Activated naive CD4-positive, alpha-beta T cell treated with anti-CD3 and anti-CD28 coated beads for 36 hours (primary cell): ENCODE measurements at regions not wholly inside any gene's neighbourhood (a gene's known extent, or its start where the extent isn't known, plus 50 kb on each side); places are given as distances from the start of the nearest gene placed in this dataset.

ENCODE experiments used
- CTCF ChIA-PET: fragments of 350-600 bp; sonication (Branson Sonifier 250); formaldehyde crosslinking; loops from one replicate; lab custom pipeline; 2021; ENCODE audit warnings: antibody characterized with exemption; lab: Charles Lee
- DNase-seq: peaks from one replicate; pipeline ENCODE4 v3.0.0-alpha.2; 2020
- H3K27ac Mint-ChIP-seq: one replicate; pipeline ENCODE4 v1.8.0; 2021; ENCODE audit warnings: mild to moderate bottlenecking, mixed read lengths
- H3K27me3 Mint-ChIP-seq: one replicate; pipeline ENCODE4 v1.8.0; 2021; ENCODE audit warnings: low read depth, mixed read lengths
- H3K36me3 Mint-ChIP-seq: one replicate; pipeline ENCODE4 v1.8.0; 2021; ENCODE audit warnings: low read depth, mixed read lengths
- H3K4me1 Mint-ChIP-seq: one replicate; pipeline ENCODE4 v1.8.0; 2021; ENCODE audit warnings: low read depth, mixed read lengths
- H3K4me3 Mint-ChIP-seq: one replicate; pipeline ENCODE4 v1.8.0; 2021; ENCODE audit warnings: mild to moderate bottlenecking, moderate library complexity, mixed read lengths
- H3K9me3 Mint-ChIP-seq: one replicate; pipeline ENCODE4 v1.8.0; 2021; ENCODE audit warnings: mixed read lengths
- intact Hi-C: fragments of 100-400 bp; cut with micrococcal nuclease; formaldehyde crosslinking; loops from one replicate; pipeline ENCODE4 v1.15.1; 2023

DNA sequence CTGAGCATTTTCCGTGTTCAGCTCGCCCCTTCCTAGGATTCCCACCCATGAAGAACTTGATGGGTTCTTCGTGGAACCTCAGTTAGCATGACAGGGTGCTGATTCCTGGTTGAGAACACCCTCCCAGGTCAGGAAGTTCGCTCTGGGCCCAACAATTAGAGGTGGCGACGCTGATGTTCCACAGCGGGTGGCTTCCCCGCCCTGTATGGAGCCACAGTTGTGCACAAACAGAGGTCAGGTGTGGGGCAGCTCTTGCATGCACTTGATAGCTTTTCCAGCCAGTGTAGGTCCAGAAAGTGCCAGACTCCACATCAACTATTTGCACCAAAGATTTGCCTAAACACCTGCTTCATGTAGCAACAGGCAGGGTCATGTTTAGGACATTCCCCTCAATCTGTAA, 788.2 kb downstream of the MED13L start:
- H3K27me3 Mint-ChIP-seq: no peaks in the 10 kb centered on the region
- intact Hi-C loops: no loop called here
- H3K4me1 Mint-ChIP-seq: no peaks in the 10 kb centered on the region
- CTCF ChIA-PET: no interaction called here
- H3K36me3 Mint-ChIP-seq: no peaks in the 10 kb centered on the region
- no peak for DNase-seq
- H3K4me3 Mint-ChIP-seq: no peak overlapping the region
- H3K9me3 Mint-ChIP-seq: peaks cover 1% of the 10 kb centered on the region
- H3K27ac Mint-ChIP-seq: no peak overlapping the region

DNA sequence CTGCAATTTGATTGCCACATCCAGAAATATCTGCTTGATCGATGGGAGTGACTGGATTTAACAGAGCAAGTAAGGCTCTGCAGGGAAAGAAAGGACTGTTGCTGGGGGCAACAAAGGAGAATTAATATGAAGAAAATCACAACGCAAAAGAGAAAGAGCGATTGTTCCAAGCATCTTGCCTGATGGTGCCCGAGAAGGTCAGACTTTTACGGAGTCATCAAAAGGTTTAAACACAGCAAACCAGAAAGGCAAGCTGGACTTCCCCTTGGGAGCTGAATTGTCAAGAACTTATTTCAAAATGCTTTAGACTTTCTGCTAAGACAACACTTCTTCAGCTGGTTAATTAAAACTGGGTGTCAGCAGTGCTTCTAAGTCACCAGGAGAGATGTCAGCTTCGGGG, 791.5 kb downstream of the MED13L start:
- DNase-seq: no peak
- H3K9me3 Mint-ChIP-seq: peaks cover 3% of the 10 kb centered on the region
- no peak overlapping the region for H3K4me3 Mint-ChIP-seq
- H3K27ac Mint-ChIP-seq: no peak overlapping the region
- CTCF ChIA-PET: no interaction called here
- no peaks in the 10 kb centered on the region for H3K36me3 Mint-ChIP-seq
- H3K27me3 Mint-ChIP-seq: no peaks in the 10 kb centered on the region
- H3K4me1 Mint-ChIP-seq: no peaks in the 10 kb centered on the region
- intact Hi-C loops: no loop called here

GRCh38 chr12:115485503-115485902, 792.0 kb downstream of the MED13L start:
- CTCF ChIA-PET: no interaction called here
- DNase-seq: no peak
- intact Hi-C loops: no loop called here
- H3K27me3 Mint-ChIP-seq: no peaks in the 10 kb centered on the region
- H3K4me1 Mint-ChIP-seq: no peaks in the 10 kb centered on the region
- H3K36me3 Mint-ChIP-seq: no peaks in the 10 kb centered on the region
- H3K4me3 Mint-ChIP-seq: no peak overlapping the region
- no peak overlapping the region for H3K27ac Mint-ChIP-seq
- peaks cover 6% of the 10 kb centered on the region for H3K9me3 Mint-ChIP-seq

- H3K36me3 Mint-ChIP-seq: no peaks in the 10 kb centered on the region
- H3K4me1 Mint-ChIP-seq: no peaks in the 10 kb centered on the region
- CTCF ChIA-PET: no interaction called here
- H3K27me3 Mint-ChIP-seq: no peaks in the 10 kb centered on the region
- no peak overlapping the region for H3K27ac Mint-ChIP-seq
- intact Hi-C loops: no loop called here
- peaks cover 7% of the 10 kb centered on the region for H3K9me3 Mint-ChIP-seq
- no peak for DNase-seq
- H3K4me3 Mint-ChIP-seq: no peak overlapping the region
Measured at GRCh38 chr12:115482943-115483342, 794.5 kb downstream of the MED13L start.

DNA sequence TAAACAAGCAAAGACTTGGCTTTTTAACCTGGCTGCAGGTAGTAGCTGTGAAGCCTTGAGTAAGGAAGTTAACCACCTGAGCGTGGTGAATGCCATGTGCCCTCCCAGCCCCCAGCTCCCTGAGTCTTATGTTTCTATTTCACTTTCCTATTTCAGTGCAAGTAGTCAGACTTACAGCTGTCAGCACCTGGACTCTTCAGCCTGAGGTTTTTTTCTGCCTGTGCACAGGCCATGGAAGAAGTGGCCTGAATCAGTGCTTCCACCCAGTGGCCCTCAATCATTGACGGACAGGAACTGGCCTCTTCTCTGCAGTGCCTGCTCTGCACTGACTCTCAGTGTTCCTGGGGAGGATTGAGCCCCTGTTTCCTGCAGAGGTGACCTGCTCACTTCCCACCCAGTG, 796.4 kb downstream of the MED13L start:
- Mint-ChIP-seq H3K27me3 (no peaks in the 10 kb centered on the region), H3K27ac (no peak overlapping the region), H3K4me3 (no peak overlapping the region), H3K4me1 (no peaks in the 10 kb centered on the region), H3K36me3 (no peaks in the 10 kb centered on the region), H3K9me3 (peaks cover 12% of the 10 kb centered on the region)
- intact Hi-C loops: no loop called here
- no peak for DNase-seq
- CTCF ChIA-PET: no interaction called here

- intact Hi-C loops: no loop called here
Measured at GRCh38 chr12:115478505-115478904, 794.5 kb upstream of the TBX3 start.

DNA sequence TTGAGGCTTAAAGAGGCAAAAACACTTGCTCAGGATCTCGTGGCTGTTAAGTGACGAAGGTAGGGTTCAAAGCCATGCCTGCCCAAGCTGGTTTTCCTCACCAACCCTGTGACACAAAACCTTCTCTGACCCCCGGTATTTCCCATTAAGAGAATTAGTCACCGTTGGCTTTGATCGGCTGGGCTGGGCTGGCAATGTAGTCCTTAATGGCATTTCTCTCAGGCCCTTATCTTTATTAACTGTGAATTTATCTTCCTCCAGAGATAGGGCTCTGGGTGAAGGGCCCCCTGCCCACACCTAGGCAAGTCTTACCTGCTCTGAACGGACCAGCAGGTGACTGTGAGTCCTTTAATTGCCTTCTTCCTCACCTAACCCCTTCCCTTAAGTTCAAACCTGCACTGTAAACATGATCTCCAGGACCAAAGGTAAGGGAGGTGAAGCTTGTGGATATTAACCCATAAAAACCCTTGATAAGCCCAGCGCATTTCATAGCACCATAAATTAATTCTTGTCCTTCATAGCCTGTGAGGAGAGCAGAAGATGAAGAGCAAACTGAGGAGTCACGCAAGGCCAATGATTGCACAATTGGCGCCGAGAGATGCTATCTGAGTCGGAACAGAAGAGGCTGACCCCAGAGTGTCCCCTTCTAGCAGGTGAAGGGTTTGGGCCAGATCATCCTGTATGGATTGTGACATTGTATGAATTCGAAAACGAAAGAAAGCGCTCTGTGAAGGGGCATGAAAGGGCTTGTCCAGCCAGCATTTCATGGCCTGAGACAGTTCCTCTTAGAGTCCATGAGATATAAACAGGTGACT, 790.8 kb upstream of the TBX3 start:
- CTCF ChIA-PET: no interaction called here
- intact Hi-C loops: no loop called here
- no peaks in the 10 kb centered on the region for H3K4me1 Mint-ChIP-seq
- no peaks in the 10 kb centered on the region for H3K27me3 Mint-ChIP-seq
- no peak for DNase-seq
- peaks cover 8% of the 10 kb centered on the region for H3K9me3 Mint-ChIP-seq
- no peak overlapping the region for H3K4me3 Mint-ChIP-seq
- H3K36me3 Mint-ChIP-seq: no peaks in the 10 kb centered on the region
- no peak overlapping the region for H3K27ac Mint-ChIP-seq

More at GRCh38 chr12:115478505-115478904, 794.5 kb upstream of the TBX3 start:
- Mint-ChIP-seq H3K4me3 (no peak overlapping the region), H3K36me3 (no peaks in the 10 kb centered on the region), H3K4me1 (no peaks in the 10 kb centered on the region), H3K27me3 (no peaks in the 10 kb centered on the region), H3K27ac (no peak overlapping the region), H3K9me3 (peaks cover 10% of the 10 kb centered on the region)
- CTCF ChIA-PET: no interaction called here
- DNase-seq: no peak

DNA sequence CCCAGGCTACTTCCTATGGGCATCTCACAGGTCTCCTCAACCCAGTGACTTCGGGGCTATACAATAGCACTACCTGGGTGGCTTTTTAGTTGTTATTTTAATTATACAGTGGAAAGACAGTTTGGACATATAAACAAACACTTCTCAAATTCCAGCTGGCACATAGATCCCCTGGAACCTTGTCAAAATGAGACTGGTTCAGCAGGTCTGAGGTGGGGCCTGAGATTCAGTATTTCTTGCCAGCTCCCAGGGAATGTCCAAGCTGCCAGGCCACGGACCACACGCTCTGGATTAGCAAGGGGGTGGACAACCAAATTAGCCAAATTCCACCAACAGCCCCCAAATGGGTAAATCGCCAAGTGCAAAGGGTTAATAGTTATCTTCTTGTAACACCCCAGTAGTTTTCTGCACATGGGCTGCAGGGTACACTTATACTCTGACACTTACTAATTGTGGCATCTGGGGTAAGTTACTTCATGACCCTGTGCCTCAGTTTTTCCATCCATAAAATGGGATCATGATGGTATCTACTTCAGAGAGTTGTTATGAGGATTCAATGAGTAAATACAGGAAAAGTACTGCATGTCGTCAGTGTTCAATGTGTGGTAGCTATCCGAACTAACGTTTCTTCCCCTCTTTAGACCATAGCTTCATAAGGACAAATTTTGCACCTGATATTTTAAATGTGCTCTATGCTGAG, 789.4 kb upstream of the TBX3 start:
- CTCF ChIA-PET: no interaction called here
- no peaks in the 10 kb centered on the region for H3K4me1 Mint-ChIP-seq
- no peaks in the 10 kb centered on the region for H3K27me3 Mint-ChIP-seq
- no peaks in the 10 kb centered on the region for H3K36me3 Mint-ChIP-seq
- H3K9me3 Mint-ChIP-seq: peaks cover 8% of the 10 kb centered on the region
- no peak for DNase-seq
- intact Hi-C loops: no loop called here
- H3K27ac Mint-ChIP-seq: no peak overlapping the region
- H3K4me3 Mint-ChIP-seq: no peak overlapping the region

DNA sequence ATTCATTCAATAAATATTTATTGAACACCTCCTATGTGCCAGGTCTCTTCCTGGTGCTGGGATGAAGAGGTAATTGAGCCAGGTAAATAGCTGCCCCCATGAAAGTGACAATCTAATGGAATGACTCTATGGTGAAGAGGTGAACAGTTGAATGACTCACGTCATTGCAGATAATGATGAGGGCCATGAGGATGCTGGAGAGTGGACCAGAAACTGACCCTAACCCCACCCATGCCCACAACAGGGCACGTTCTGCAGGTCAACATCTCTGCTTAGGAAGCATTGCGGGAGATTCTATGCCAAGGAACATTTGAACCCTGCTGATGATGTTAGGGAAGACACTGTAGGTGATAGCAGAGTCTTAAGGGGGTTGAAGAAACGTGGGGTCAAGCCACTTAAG, 788.9 kb upstream of the TBX3 start:
- DNase-seq: no peak
- intact Hi-C loops: no loop called here
- no peak overlapping the region for H3K27ac Mint-ChIP-seq
- H3K27me3 Mint-ChIP-seq: no peaks in the 10 kb centered on the region
- no peaks in the 10 kb centered on the region for H3K4me1 Mint-ChIP-seq
- H3K36me3 Mint-ChIP-seq: no peaks in the 10 kb centered on the region
- H3K9me3 Mint-ChIP-seq: peaks cover 8% of the 10 kb centered on the region
- H3K4me3 Mint-ChIP-seq: no peak overlapping the region
- CTCF ChIA-PET: no interaction called here

GRCh38 chr12:115470977-115471376, 787.0 kb upstream of the TBX3 start:
- intact Hi-C loops: no loop called here
- Mint-ChIP-seq H3K36me3 (no peaks in the 10 kb centered on the region), H3K27me3 (no peaks in the 10 kb centered on the region), H3K4me3 (no peak overlapping the region), H3K9me3 (peaks cover 2% of the 10 kb centered on the region), H3K27ac (no peak overlapping the region), H3K4me1 (no peaks in the 10 kb centered on the region)
- CTCF ChIA-PET: no interaction called here
- no peak for DNase-seq

DNA sequence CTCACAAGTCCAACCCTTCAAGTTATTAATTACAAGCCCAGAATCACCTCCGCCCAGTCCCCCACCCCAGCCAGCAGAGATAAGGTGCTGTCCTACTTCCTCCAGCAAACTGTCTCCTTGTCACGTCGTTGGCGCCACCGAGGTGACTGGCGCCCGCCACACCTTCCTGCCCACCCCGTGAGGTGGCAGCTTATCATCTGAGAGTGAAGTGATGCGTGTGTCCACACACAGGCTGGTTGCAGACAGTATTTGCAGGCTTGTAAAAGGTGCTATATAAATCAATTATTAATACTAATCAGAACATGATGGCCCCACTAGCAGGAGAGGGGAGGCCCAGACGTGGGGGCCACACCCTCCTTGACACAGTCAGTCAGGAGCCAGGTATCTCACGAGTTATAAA, 786.6 kb upstream of the TBX3 start:
- no peaks in the 10 kb centered on the region for H3K27me3 Mint-ChIP-seq
- no peaks in the 10 kb centered on the region for H3K4me1 Mint-ChIP-seq
- CTCF ChIA-PET: no interaction called here

GRCh38 chr12:115468087-115468510, 784.1 kb upstream of the TBX3 start:
- Mint-ChIP-seq H3K27me3 (no peaks in the 10 kb centered on the region), H3K36me3 (no peaks in the 10 kb centered on the region), H3K9me3 (peaks cover 2% of the 10 kb centered on the region), H3K4me1 (no peaks in the 10 kb centered on the region), H3K4me3 (no peak overlapping the region), H3K27ac (no peak overlapping the region)
- CTCF ChIA-PET: no interaction called here
- intact Hi-C loops: no loop called here
- DNase-seq: no peak

More for the DNA sequence above, 786.6 kb upstream of the TBX3 start:
- Mint-ChIP-seq H3K4me3 (no peak overlapping the region), H3K9me3 (peaks cover 2% of the 10 kb centered on the region), H3K27ac (no peak overlapping the region), H3K36me3 (no peaks in the 10 kb centered on the region)
- DNase-seq: no peak
- intact Hi-C loops: no loop called here

DNA sequence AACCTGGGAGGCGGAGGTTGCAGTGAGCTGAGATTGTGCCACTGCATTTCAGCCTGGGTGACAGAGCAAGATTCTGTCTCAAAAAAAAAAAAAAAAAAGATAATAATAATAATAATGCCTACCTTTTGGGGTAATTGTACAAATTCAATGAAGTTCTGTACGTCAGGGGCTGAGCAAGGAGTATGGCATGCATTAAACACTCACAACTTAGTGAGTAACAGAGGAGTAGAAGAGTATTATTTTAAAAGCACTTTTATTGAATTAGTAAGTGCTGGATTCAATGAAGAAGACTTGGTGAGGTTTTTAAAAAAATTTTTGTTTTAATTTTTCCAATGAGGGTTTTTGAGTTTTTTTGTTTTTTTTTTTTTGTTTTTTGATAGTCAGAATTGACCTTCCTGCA, 783.6 kb upstream of the TBX3 start:
- intact Hi-C loops: no loop called here
- CTCF ChIA-PET: no interaction called here
- no peak overlapping the region for H3K27ac Mint-ChIP-seq

More for the DNA sequence above, 783.6 kb upstream of the TBX3 start:
- H3K36me3 Mint-ChIP-seq: no peaks in the 10 kb centered on the region
- no peaks in the 10 kb centered on the region for H3K4me1 Mint-ChIP-seq
- no peaks in the 10 kb centered on the region for H3K27me3 Mint-ChIP-seq
- no peak overlapping the region for H3K4me3 Mint-ChIP-seq
- peaks cover 2% of the 10 kb centered on the region for H3K9me3 Mint-ChIP-seq
- DNase-seq: no peak
